C4-2B (cell line): ENCODE measurements at regions not wholly inside any gene's neighbourhood (a gene's known extent, or its start where the extent isn't known, plus 50 kb on each side); places are given as distances from the start of the nearest gene placed in this dataset.

ENCODE experiments used
- ZFX ChIP-seq: fragments of 450-650 bp; IDR thresholded peaks from 2 replicates; pipeline ENCODE4 v1.6.1; 2017
- TF ChIP-seq, protein P1 (sequence below): fragments of 450-650 bp; conservative IDR thresholded peaks from 2 replicates; pipeline ENCODE4 v1.5.1; 2017; ENCODE audit warnings: mild to moderate bottlenecking

DNA sequence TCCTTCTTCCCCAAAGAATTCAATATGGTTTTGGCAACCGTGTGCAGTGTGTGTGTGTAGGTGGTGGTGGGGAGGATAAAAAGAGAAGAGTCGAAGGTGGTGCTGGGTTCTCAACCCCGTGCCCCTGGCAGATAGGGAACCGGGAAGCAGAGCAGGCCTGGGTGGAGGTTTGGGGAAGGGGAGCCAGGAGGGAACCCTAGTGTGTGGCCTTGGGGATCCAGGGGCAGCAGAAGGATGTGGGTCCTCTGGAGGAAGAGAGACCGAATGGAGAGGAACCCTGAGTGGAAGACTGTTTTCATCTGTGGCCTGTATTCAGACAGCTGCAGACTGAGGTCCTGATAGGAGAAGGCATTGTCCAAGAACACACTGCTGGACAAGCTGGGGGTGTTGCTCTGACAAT is 73.3 kb upstream of the B3GAT1 start:
- TF ChIP-seq, protein P1, sequence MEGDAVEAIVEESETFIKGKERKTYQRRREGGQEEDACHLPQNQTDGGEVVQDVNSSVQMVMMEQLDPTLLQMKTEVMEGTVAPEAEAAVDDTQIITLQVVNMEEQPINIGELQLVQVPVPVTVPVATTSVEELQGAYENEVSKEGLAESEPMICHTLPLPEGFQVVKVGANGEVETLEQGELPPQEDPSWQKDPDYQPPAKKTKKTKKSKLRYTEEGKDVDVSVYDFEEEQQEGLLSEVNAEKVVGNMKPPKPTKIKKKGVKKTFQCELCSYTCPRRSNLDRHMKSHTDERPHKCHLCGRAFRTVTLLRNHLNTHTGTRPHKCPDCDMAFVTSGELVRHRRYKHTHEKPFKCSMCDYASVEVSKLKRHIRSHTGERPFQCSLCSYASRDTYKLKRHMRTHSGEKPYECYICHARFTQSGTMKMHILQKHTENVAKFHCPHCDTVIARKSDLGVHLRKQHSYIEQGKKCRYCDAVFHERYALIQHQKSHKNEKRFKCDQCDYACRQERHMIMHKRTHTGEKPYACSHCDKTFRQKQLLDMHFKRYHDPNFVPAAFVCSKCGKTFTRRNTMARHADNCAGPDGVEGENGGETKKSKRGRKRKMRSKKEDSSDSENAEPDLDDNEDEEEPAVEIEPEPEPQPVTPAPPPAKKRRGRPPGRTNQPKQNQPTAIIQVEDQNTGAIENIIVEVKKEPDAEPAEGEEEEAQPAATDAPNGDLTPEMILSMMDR = no peak
- TF ChIP-seq ZFX = no peak
